PC-3 (cell line): ENCODE measurements at regions not wholly inside any gene's neighbourhood (a gene's known extent, or its start where the extent isn't known, plus 50 kb on each side); places are given as distances from the start of the nearest gene placed in this dataset.

ENCODE experiments used
- CTCF ChIP-seq: fragments of 300-600 bp; sonication (generic); conservative IDR thresholded peaks from 2 replicates; pipeline ENCODE4 v1.5.1; 2017; ENCODE audit warnings: antibody characterized with exemption, low read depth, mild to moderate bottlenecking, low read length
- EZH2 ChIP-seq: fragments of 300-600 bp; sonication (generic); IDR thresholded peaks from one replicate; pipeline ENCODE4 v1.6.1; 2017; ENCODE audit warnings: antibody characterized with exemption, mild to moderate bottlenecking, low read length; ENCODE audit not compliant: unreplicated experiment

- TF ChIP-seq EZH2 (no peak), CTCF (no peak)
Measured at GRCh38 chr17:33929181-33929724, 325.8 kb upstream of the CCL2 start.
